ENCODE measurements at regions not wholly inside any gene's neighbourhood (a gene's known extent, or its start where the extent isn't known, plus 50 kb on each side); places are given as distances from the start of the nearest gene placed in this dataset.

DNA sequence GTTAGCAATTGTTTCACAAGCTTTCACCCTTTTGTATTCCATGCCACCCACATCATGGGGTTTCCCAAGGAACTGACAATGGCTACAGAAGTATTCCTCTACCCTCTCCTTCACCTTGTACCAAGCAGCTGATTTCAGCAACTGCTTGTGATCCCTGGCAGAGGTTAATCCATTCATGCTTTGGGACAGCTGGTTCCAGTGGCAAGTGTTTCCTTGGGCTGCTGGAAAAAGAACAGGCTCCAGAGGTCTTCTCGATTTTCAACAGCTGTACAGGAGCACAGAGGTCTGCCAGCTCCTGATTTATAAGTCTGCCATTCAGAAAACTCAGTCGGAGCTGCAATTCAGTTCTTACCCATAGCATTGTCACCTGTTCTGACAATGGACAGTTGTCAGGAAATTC lies 239.2 kb upstream of the CWC22 start:
- TF ChIP-seq CTCF (IDR thresholded peaks at IDR 0.05) (no peak), ZFX (IDR thresholded peaks at IDR 0.05; ENCODE audit: borderline replicate concordance) (no peak)

All from 22Rv1 (cell line).